RWPE2 (cell line): ENCODE measurements at regions not wholly inside any gene's neighbourhood (a gene's known extent, or its start where the extent isn't known, plus 50 kb on each side); places are given as distances from the start of the nearest gene placed in this dataset.

Experiments used
- ATAC-seq: fragments of 200-7000 bp; cut with Tn5 transposase; 3 replicates; pipeline ENCODE4 v1.9.1; 2021; ENCODE audit warnings: low read depth
- DNase-seq: peaks from one replicate; pipeline ENCODE4 v3.0.0-alpha.2; 2020; ENCODE audit warnings: low spot score
- H3K27ac ChIP-seq: fragments of 450-650 bp; 2 replicates; pipeline ENCODE4 v1.5.1; 2017; ENCODE audit warnings: mild to moderate bottlenecking; ENCODE audit not compliant: poor library complexity, severe bottlenecking
- H3K27me3 ChIP-seq: fragments of 250-450 bp; sonication (Bioruptor Pico); 2 replicates; pipeline ENCODE4 v1.5.1; 2021; ENCODE audit warnings: mild to moderate bottlenecking, moderate library complexity; ENCODE audit not compliant: insufficient read depth, poor library complexity, severe bottlenecking
- H3K36me3 ChIP-seq: fragments of 250-450 bp; sonication (Bioruptor Pico); 2 replicates; pipeline ENCODE4 v1.5.1; 2020; ENCODE audit warnings: low read depth, mild to moderate bottlenecking, moderate library complexity
- H3K4me1 ChIP-seq: fragments of 250-450 bp; sonication (Bioruptor Pico); 2 replicates; pipeline ENCODE4 v1.5.1; 2021; ENCODE audit warnings: mild to moderate bottlenecking, moderate library complexity; ENCODE audit not compliant: insufficient read depth, poor library complexity, severe bottlenecking
- H3K4me3 ChIP-seq: fragments of 250-450 bp; sonication (Bioruptor Pico); 2 replicates; pipeline ENCODE4 v1.5.1; 2021; ENCODE audit warnings: mild to moderate bottlenecking, moderate library complexity; ENCODE audit not compliant: severe bottlenecking
- H3K9me3 ChIP-seq: fragments of 250-450 bp; sonication (Bioruptor Pico); 2 replicates; pipeline ENCODE4 v1.5.1; 2021; ENCODE audit warnings: mild to moderate bottlenecking, moderate library complexity; ENCODE audit not compliant: severe bottlenecking
- TF ChIP-seq, protein P1 (sequence below): fragments of 450-650 bp; IDR thresholded peaks from one replicate; pipeline ENCODE4 v1.5.1; 2017; ENCODE audit warnings: mild to moderate bottlenecking, moderate library complexity; ENCODE audit not compliant: poor library complexity, severe bottlenecking

DNA sequence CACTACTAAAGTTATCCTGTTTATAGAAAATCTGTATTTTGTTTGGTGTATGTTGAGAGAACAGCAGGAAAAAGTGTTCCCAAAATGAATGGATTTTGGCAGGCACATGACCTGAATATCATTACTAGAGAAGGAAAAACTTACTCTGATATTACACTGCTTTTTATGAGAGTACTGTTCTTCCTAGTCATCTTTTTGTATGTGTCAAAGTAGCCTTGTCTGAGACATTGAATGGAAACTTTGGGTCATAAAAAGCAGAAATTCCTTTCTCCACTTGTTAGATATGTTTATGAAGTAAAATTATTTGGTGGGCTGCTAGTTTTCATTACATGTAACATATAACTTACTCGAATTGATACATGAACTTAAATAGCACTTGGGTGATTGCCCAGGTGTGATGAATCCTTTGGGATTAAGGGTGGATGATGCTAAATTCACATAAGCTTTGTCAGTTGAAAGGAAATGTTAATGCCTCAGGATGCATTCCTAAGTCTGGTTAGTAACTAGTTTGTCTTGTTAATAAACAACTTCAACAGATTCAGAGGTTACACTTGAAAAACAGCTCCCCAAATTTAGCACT, 206.7 kb downstream of the CENPW start:
- DNase-seq: no peak
- Histone ChIP-seq H3K9me3 (no peaks in the 10 kb centered on the region), H3K27me3 (no peaks in the 10 kb centered on the region), H3K36me3 (no peaks in the 10 kb centered on the region), H3K4me1 (no peaks in the 10 kb centered on the region), H3K4me3 (no peak overlapping the region), H3K27ac (no peak overlapping the region)
- TF ChIP-seq, protein P1, sequence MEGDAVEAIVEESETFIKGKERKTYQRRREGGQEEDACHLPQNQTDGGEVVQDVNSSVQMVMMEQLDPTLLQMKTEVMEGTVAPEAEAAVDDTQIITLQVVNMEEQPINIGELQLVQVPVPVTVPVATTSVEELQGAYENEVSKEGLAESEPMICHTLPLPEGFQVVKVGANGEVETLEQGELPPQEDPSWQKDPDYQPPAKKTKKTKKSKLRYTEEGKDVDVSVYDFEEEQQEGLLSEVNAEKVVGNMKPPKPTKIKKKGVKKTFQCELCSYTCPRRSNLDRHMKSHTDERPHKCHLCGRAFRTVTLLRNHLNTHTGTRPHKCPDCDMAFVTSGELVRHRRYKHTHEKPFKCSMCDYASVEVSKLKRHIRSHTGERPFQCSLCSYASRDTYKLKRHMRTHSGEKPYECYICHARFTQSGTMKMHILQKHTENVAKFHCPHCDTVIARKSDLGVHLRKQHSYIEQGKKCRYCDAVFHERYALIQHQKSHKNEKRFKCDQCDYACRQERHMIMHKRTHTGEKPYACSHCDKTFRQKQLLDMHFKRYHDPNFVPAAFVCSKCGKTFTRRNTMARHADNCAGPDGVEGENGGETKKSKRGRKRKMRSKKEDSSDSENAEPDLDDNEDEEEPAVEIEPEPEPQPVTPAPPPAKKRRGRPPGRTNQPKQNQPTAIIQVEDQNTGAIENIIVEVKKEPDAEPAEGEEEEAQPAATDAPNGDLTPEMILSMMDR: no peak
- no peak for ATAC-seq

DNA sequence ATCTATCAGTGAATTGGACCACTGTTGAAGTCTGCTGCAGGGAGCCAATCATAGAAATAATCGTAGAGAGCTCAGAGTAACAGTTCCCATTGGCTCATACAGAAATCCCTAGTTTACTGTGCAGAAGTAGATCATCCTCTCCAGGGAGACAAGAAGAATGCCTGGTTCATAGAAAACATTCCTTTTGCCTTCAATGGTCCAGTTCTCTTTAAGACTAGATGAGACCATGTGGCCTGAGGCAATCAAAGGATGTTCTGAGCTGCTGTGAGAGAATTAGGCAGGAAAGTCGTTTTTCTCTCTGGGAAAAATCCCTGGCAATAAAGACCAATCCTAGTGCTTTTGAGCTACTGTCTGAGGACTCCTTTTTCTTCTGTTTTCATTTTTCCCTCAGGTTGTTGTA, 208.4 kb downstream of the CENPW start:
- Histone ChIP-seq H3K27ac (no peak overlapping the region), H3K9me3 (no peaks in the 10 kb centered on the region), H3K4me3 (no peak overlapping the region), H3K4me1 (no peaks in the 10 kb centered on the region), H3K36me3 (no peaks in the 10 kb centered on the region), H3K27me3 (no peaks in the 10 kb centered on the region)
- TF ChIP-seq, protein P1: no peak
- no peak for ATAC-seq
- DNase-seq: no peak

DNA sequence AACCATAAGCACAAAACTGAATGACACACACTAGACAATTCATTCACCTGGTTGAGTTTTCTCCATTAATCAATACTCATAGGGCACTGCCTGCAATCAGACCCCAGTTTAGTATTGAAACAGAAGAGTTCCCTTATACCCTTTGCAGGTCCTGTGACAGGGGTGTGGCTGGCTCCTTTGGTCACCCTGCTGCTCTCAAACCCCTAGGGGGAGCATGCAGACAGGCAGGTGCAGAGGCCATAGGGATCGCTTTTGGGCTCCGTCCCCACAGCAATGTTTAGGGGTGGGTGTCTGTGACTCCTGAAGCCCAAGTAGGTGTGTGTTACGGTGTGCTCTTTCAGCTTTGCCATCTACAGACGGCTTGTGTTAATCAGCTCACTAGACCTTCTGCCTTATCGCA, 210.4 kb downstream of the CENPW start:
- TF ChIP-seq, protein P1: no peak
- H3K27ac ChIP-seq: no peak overlapping the region
- no peaks in the 10 kb centered on the region for H3K36me3 ChIP-seq
- H3K27me3 ChIP-seq: no peaks in the 10 kb centered on the region
- no peak for ATAC-seq
- no peak for DNase-seq
- no peak overlapping the region for H3K4me3 ChIP-seq
- no peaks in the 10 kb centered on the region for H3K9me3 ChIP-seq
- H3K4me1 ChIP-seq: no peaks in the 10 kb centered on the region

DNA sequence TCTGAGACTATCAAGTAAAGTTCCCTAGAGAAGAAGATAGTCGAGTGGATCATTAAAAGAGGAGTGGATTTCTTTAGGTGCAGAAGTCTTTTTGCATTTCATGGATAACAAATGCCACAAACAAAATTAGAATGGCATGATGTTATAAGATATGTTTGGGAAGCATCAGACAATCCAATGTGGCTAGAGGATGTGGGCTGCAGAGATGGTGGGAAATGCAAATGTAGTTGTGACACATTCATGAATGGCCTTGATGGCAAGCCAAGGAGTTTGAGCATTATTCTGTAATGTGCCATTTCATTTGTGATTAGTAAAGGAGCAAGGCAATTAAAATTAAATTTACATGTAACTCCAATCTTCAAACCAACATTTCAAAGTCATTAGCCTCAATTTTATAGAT, 211.9 kb downstream of the CENPW start:
- H3K27ac ChIP-seq: no peak overlapping the region
- DNase-seq: no peak
- H3K27me3 ChIP-seq: no peaks in the 10 kb centered on the region
- H3K4me3 ChIP-seq: no peak overlapping the region
- H3K4me1 ChIP-seq: no peaks in the 10 kb centered on the region
- H3K36me3 ChIP-seq: no peaks in the 10 kb centered on the region
- no peaks in the 10 kb centered on the region for H3K9me3 ChIP-seq
- no peak for ATAC-seq
- TF ChIP-seq, protein P1: no peak

DNA sequence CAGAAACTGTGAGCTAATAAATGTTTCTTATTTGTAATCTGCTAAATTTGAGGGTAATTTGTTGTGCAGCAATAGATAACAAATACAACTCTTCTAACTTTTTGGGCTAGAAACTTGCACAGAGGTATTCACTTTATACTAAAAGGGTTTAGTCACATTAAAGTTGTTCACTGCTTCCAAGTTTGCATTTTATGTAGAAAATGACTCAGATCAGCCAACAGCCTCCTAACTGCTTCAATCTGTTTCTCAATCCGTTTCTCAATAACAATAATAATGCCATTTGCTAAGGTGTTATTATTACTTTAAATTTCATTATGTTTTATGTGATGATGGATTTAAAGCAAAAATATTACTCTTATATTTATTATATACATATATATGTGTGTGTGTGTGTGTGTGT, 213.9 kb downstream of the CENPW start:
- TF ChIP-seq, protein P1: no peak
- Histone ChIP-seq H3K27me3 (no peaks in the 10 kb centered on the region), H3K4me1 (no peaks in the 10 kb centered on the region), H3K9me3 (no peaks in the 10 kb centered on the region), H3K27ac (no peak overlapping the region), H3K4me3 (no peak overlapping the region), H3K36me3 (no peaks in the 10 kb centered on the region)
- DNase-seq (no peak), ATAC-seq (no peak)
